OCI-LY1 (cell line): ENCODE measurements at regions not wholly inside any gene's neighbourhood (a gene's known extent, or its start where the extent isn't known, plus 50 kb on each side); places are given as distances from the start of the nearest gene placed in this dataset.

Experiments used
- H2AFZ ChIP-seq: fragments of 200-600 bp; sonication (generic), shearing (Covaris generic); 2 replicates; pipeline ENCODE4 v1.6.0; 2014; ENCODE audit warnings: antibody characterized with exemption, mild to moderate bottlenecking, low read length
- H3F3A ChIP-seq: fragments of 200-600 bp; sonication (generic), shearing (Covaris generic); 2 replicates; pipeline ENCODE4 v1.6.0; 2014; ENCODE audit warnings: mild to moderate bottlenecking, antibody characterized with exemption, low read length, moderate library complexity; ENCODE audit not compliant: insufficient read depth
- H3K27ac ChIP-seq: fragments of 200-600 bp; sonication (generic); 2 replicates; pipeline ENCODE4 v1.5.1; 2014; ENCODE audit warnings: low read length, mixed run types, mild to moderate bottlenecking, low read depth; ENCODE audit not compliant: poor library complexity, severe bottlenecking
- H3K27me3 ChIP-seq: fragments of 200-600 bp; sonication (generic); 2 replicates; pipeline ENCODE4 v1.6.0; 2014; ENCODE audit warnings: antibody characterized with exemption, mild to moderate bottlenecking, low read length, moderate library complexity; ENCODE audit not compliant: insufficient read depth
- H3K36me3 ChIP-seq: fragments of 200-600 bp; sonication (generic); 2 replicates; pipeline ENCODE4 v1.6.1; 2014; ENCODE audit warnings: mild to moderate bottlenecking, antibody characterized with exemption, low read length, moderate library complexity, mixed read lengths; ENCODE audit not compliant: insufficient read depth
- H3K4me1 ChIP-seq: fragments of 200-600 bp; sonication (generic); 2 replicates; pipeline ENCODE4 v1.5.1; 2014; ENCODE audit warnings: mild to moderate bottlenecking, low read length, moderate library complexity; ENCODE audit not compliant: insufficient read depth, severe bottlenecking
- H3K4me2 ChIP-seq: fragments of 200-600 bp; sonication (generic), shearing (Covaris generic); 2 replicates; pipeline ENCODE4 v1.6.1; 2014; ENCODE audit warnings: low read length
- H3K4me3 ChIP-seq: fragments of 200-600 bp; sonication (generic); 2 replicates; pipeline ENCODE4 v1.5.1; 2014; ENCODE audit warnings: low read length, low read depth, mild to moderate bottlenecking, mixed read lengths; ENCODE audit not compliant: poor library complexity, severe bottlenecking
- H3K79me2 ChIP-seq: fragments of 200-600 bp; shearing (Covaris generic); 2 replicates; pipeline ENCODE4 v1.6.1; 2016; ENCODE audit warnings: mixed run types, low read length, mixed read lengths; ENCODE audit not compliant: insufficient read depth
- H3K9ac ChIP-seq: fragments of 200-600 bp; sonication (generic), shearing (Covaris generic); 2 replicates; pipeline ENCODE4 v1.6.1; 2014; ENCODE audit warnings: mild to moderate bottlenecking, low read length, mixed read lengths
- H3K9me2 ChIP-seq: fragments of 200-600 bp; sonication (generic), shearing (Covaris generic); 2 replicates; pipeline ENCODE4 v1.6.1; 2014; ENCODE audit warnings: low read depth, mild to moderate bottlenecking, low read length, mixed read lengths
- H3K9me3 ChIP-seq: fragments of 200-600 bp; shearing (Covaris generic); 2 replicates; pipeline ENCODE4 v1.6.1; 2014; ENCODE audit warnings: low read length, mixed read lengths
- H4K20me1 ChIP-seq: fragments of 200-600 bp; sonication (generic), shearing (Covaris generic); 2 replicates; pipeline ENCODE4 v1.6.0; 2016; ENCODE audit warnings: mild to moderate bottlenecking, low read length; ENCODE audit not compliant: insufficient read depth
- EZH2 ChIP-seq: fragments of 200-600 bp; sonication (generic), shearing (Covaris generic); IDR thresholded peaks from 2 replicates; pipeline ENCODE4 v1.8.0; 2017; ENCODE audit warnings: borderline replicate concordance, mixed run types, mild to moderate bottlenecking, antibody characterized with exemption, low read length, moderate library complexity, mixed read lengths
- TF ChIP-seq, protein P1 (sequence below): fragments of 200-600 bp; sonication (generic), shearing (Covaris generic); IDR thresholded peaks from 2 replicates; pipeline ENCODE4 v1.5.1; 2017; ENCODE audit warnings: mild to moderate bottlenecking, antibody characterized with exemption, low read length, moderate library complexity, mixed read lengths

DNA sequence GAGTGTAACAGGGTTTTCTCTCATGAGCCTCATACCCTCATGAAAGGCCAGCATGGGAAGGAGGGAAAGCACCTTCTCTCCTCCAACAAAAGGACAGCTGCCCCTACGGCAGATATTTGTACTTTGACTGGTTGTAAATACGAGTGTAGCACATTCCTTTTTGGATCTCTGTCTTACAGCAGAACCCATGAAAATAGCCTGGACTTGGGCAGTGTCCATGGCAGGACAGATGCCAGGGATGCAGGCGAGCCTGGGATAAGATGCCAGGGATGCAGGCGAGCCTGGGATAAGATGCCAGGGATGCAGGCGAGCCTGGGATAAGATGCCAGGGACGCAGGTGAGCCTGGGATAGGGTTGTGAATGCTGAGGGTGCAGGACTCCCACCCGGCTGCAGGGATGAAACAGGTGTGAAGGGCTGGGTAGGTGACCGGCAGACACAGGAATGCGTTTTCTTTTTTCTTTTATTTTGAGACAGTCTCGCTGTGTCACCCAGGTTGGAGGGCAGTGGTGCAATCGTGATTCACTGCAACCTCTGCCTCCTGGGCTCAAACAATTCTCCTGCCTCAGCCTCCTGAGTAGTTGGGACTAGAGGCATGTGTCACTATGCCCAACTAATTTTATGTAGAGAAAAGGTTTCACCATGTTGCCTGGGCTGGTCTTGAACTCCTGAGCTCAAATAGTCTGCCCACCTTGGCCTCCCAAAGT lies 120.0 kb downstream of the BEGAIN start:
- H3K9ac ChIP-seq = no peak overlapping the region
- no peak overlapping the region for H3K27ac ChIP-seq
- H2AFZ ChIP-seq = no peak overlapping the region
- no peaks in the 10 kb centered on the region for H3K36me3 ChIP-seq
- no peaks in the 10 kb centered on the region for H3K9me3 ChIP-seq
- H3K79me2 ChIP-seq = no peaks in the 10 kb centered on the region
- no peaks in the 10 kb centered on the region for H3F3A ChIP-seq
- H3K4me3 ChIP-seq = no peak overlapping the region
- no peaks in the 10 kb centered on the region for H4K20me1 ChIP-seq
- TF ChIP-seq EZH2 = no peak
- TF ChIP-seq, protein P1, sequence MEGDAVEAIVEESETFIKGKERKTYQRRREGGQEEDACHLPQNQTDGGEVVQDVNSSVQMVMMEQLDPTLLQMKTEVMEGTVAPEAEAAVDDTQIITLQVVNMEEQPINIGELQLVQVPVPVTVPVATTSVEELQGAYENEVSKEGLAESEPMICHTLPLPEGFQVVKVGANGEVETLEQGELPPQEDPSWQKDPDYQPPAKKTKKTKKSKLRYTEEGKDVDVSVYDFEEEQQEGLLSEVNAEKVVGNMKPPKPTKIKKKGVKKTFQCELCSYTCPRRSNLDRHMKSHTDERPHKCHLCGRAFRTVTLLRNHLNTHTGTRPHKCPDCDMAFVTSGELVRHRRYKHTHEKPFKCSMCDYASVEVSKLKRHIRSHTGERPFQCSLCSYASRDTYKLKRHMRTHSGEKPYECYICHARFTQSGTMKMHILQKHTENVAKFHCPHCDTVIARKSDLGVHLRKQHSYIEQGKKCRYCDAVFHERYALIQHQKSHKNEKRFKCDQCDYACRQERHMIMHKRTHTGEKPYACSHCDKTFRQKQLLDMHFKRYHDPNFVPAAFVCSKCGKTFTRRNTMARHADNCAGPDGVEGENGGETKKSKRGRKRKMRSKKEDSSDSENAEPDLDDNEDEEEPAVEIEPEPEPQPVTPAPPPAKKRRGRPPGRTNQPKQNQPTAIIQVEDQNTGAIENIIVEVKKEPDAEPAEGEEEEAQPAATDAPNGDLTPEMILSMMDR = no peak
- H3K27me3 ChIP-seq = no peaks in the 10 kb centered on the region
- H3K9me2 ChIP-seq = no peaks in the 10 kb centered on the region
- H3K4me2 ChIP-seq = no peak overlapping the region
- no peaks in the 10 kb centered on the region for H3K4me1 ChIP-seq

DNA sequence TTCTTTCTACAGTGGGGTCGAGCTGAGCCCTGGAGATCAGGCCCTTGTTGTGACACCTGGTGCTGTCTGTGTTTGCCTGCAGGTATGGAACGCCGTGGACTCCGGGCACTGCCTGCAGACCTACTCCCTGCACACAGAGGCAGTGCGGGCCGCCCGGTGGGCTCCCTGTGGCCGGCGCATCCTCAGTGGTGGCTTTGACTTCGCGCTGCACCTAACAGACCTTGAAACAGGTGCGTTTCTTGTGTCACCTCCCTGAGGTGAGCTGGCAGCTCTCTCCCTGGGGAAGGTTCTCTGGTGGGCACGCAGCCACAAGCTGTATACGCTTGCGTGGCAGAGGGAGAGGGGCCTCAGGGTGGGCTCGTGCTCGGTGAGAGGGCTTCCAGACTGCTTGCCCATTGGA lies 119.3 kb downstream of the BEGAIN start:
- Histone ChIP-seq H4K20me1 (no peaks in the 10 kb centered on the region), H3K4me1 (no peaks in the 10 kb centered on the region), H2AFZ (no peak overlapping the region), H3K27ac (no peak overlapping the region), H3K79me2 (no peaks in the 10 kb centered on the region), H3K4me2 (no peak overlapping the region), H3K9me3 (no peaks in the 10 kb centered on the region), H3K36me3 (no peaks in the 10 kb centered on the region), H3K9ac (no peak overlapping the region), H3F3A (no peaks in the 10 kb centered on the region), H3K9me2 (no peaks in the 10 kb centered on the region), H3K4me3 (no peak overlapping the region), H3K27me3 (no peaks in the 10 kb centered on the region)
- TF ChIP-seq EZH2 = no peak
- TF ChIP-seq, protein P1 = no peak

DNA sequence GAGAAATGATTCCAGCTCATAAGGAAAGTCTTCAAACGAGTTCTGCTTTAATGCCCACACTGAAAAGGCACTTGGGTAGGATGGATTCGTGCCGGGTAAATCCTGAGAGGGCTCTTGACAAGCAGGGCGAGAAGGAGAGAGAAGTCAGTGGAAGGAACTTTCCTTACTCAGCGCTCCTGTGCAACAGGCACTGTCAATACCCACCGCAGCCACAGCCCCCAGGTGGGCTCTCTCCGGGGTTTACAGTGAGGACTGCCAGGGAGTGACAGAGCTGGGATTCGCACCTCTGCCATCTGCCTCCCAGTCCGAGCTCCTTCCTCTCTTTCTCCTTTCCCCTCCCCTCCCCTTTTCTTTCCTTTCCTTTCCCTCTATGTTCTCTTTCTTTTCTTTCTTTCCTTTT lies 118.7 kb downstream of the BEGAIN start:
- H3K4me1 ChIP-seq = no peaks in the 10 kb centered on the region
- no peaks in the 10 kb centered on the region for H3K27me3 ChIP-seq
- no peak overlapping the region for H3K4me2 ChIP-seq
- H3K9me2 ChIP-seq = no peaks in the 10 kb centered on the region
- no peak for TF ChIP-seq EZH2
- TF ChIP-seq, protein P1 = no peak
- no peaks in the 10 kb centered on the region for H3K9me3 ChIP-seq
- no peak overlapping the region for H3K9ac ChIP-seq
- no peak overlapping the region for H3K27ac ChIP-seq
- H4K20me1 ChIP-seq = no peaks in the 10 kb centered on the region
- no peaks in the 10 kb centered on the region for H3K79me2 ChIP-seq
- H2AFZ ChIP-seq = no peak overlapping the region
- H3K36me3 ChIP-seq = no peaks in the 10 kb centered on the region
- no peaks in the 10 kb centered on the region for H3F3A ChIP-seq
- no peak overlapping the region for H3K4me3 ChIP-seq
